ENCODE measurements at regions not wholly inside any gene's neighbourhood (a gene's known extent, or its start where the extent isn't known, plus 50 kb on each side); places are given as distances from the start of the nearest gene placed in this dataset. TPM values are rescaled to one million over a fixed set of nuclear protein-coding genes. Genes with fewer than 3 reads are reported as not detected.

Small RNA genes in the stretch of these regions (small RNA-seq; reads per million reads assigned to genes)
- not detected for gene MIR1-1 (ENCODE audit: insufficient read depth)

All from neuronal stem cell (in vitro differentiated cells).